HG02970 (cell line): ENCODE measurements at regions not wholly inside any gene's neighbourhood (a gene's known extent, or its start where the extent isn't known, plus 50 kb on each side); places are given as distances from the start of the nearest gene placed in this dataset.
"Not testable (repeated sequence)": the region's sequence is repeated elsewhere in the genome, so short reads cannot be mapped to it uniquely, and the experiment has no call there.

ENCODE experiments used
- ATAC-seq: cut with Tn5 transposase; IDR thresholded peaks from one replicate; pipeline ENCODE4 v1.9.1; 2021; ENCODE audit warnings: mild to moderate bottlenecking, moderate library complexity, moderate number of reproducible peaks; ENCODE audit not compliant: unreplicated experiment, low FRiP score

- no peak for ATAC-seq
These were observed 470.4 kb upstream of the EPHA7 start for GRCh38 chr6:93889713-93890112.

- ATAC-seq: no peak
These were observed 467.1 kb upstream of the EPHA7 start for GRCh38 chr6:93886416-93886815.

- no peak for ATAC-seq
These were observed 440.6 kb upstream of the EPHA7 start for GRCh38 chr6:93859971-93860370.

- no peak for ATAC-seq
These were observed 438.9 kb upstream of the EPHA7 start for GRCh38 chr6:93858213-93858612.

- no peak for ATAC-seq
These were observed 430.5 kb upstream of the EPHA7 start for GRCh38 chr6:93849857-93850256.

- ATAC-seq: no peak
These were observed 428.8 kb upstream of the EPHA7 start for GRCh38 chr6:93848031-93848742.

- ATAC-seq: no peak
These were observed 422.8 kb upstream of the EPHA7 start for GRCh38 chr6:93842178-93842577.

GRCh38 chr6:93835451-93836145 lies 416.2 kb upstream of the EPHA7 start:
- ATAC-seq: not testable (repeated sequence)

GRCh38 chr6:93835026-93835425 lies 415.7 kb upstream of the EPHA7 start:
- ATAC-seq: not testable (repeated sequence)

GRCh38 chr6:93833326-93833725 lies 414.0 kb upstream of the EPHA7 start:
- ATAC-seq: not testable (repeated sequence)

- ATAC-seq: not testable (repeated sequence)
These were observed 410.4 kb upstream of the EPHA7 start for GRCh38 chr6:93829757-93830156.

- no peak for ATAC-seq
These were observed 409.6 kb upstream of the EPHA7 start for GRCh38 chr6:93829009-93829408.

- no peak for ATAC-seq
These were observed 409.2 kb upstream of the EPHA7 start for GRCh38 chr6:93828553-93828952.

- no peak for ATAC-seq
These were observed 408.4 kb upstream of the EPHA7 start for GRCh38 chr6:93827728-93828127.

- ATAC-seq: no peak
These were observed 406.6 kb upstream of the EPHA7 start for GRCh38 chr6:93825950-93826349.

GRCh38 chr6:93823489-93823888 lies 404.1 kb upstream of the EPHA7 start:
- ATAC-seq: no peak

- no peak for ATAC-seq
These were observed 403.3 kb upstream of the EPHA7 start for GRCh38 chr6:93822434-93823265.

- ATAC-seq: no peak
These were observed 402.6 kb upstream of the EPHA7 start for GRCh38 chr6:93821953-93822352.

GRCh38 chr6:93820465-93821082 lies 401.2 kb upstream of the EPHA7 start:
- no peak for ATAC-seq

- no peak for ATAC-seq
These were observed 399.8 kb upstream of the EPHA7 start for GRCh38 chr6:93819189-93819588.

- no peak for ATAC-seq
These were observed 398.6 kb upstream of the EPHA7 start for GRCh38 chr6:93817937-93818336.
